HUES48 (cell line): ENCODE measurements at regions not wholly inside any gene's neighbourhood (a gene's known extent, or its start where the extent isn't known, plus 50 kb on each side); places are given as distances from the start of the nearest gene placed in this dataset.

Source experiments
- H3K27ac ChIP-seq: one replicate; pipeline ENCODE4 v1.7.0; 2013; ENCODE audit warnings: low read depth, low read length, inconsistent platforms
- H3K27me3 ChIP-seq: 2 replicates; pipeline ENCODE4 v1.6.1; 2013; ENCODE audit warnings: mild to moderate bottlenecking, low read length; ENCODE audit not compliant: control insufficient read depth, insufficient read depth
- H3K36me3 ChIP-seq: 2 replicates; pipeline ENCODE4 v1.6.1; 2013; ENCODE audit warnings: low read length; ENCODE audit not compliant: control insufficient read depth, insufficient read depth
- H3K4me1 ChIP-seq: 2 replicates; pipeline ENCODE4 v1.6.1; 2013; ENCODE audit warnings: mild to moderate bottlenecking, low read length; ENCODE audit not compliant: control insufficient read depth, insufficient read depth
- H3K4me3 ChIP-seq: 2 replicates; pipeline ENCODE4 v1.5.1; 2013; ENCODE audit warnings: mild to moderate bottlenecking, low read depth, low read length
- H3K9ac ChIP-seq: 2 replicates; pipeline ENCODE4 v1.6.1; 2013; ENCODE audit warnings: mild to moderate bottlenecking, low read depth, low read length, moderate library complexity
- H3K9me3 ChIP-seq: 2 replicates; pipeline ENCODE4 v1.6.1; 2013; ENCODE audit warnings: low read length; ENCODE audit not compliant: control insufficient read depth, insufficient read depth

GRCh38 chr2:163191372-163191771, 352.8 kb upstream of the KCNH7 start:
- no peak overlapping the region for H3K9ac ChIP-seq
- no peak overlapping the region for H3K27ac ChIP-seq
- H3K27me3 ChIP-seq = no peaks in the 10 kb centered on the region
- H3K4me1 ChIP-seq = peaks cover 15% of the 10 kb centered on the region
- no peaks in the 10 kb centered on the region for H3K9me3 ChIP-seq
- no peaks in the 10 kb centered on the region for H3K36me3 ChIP-seq
- no peak overlapping the region for H3K4me3 ChIP-seq

GRCh38 chr2:163187995-163188655, 349.6 kb upstream of the KCNH7 start:
- Histone ChIP-seq H3K36me3 (no peaks in the 10 kb centered on the region), H3K4me1 (peaks cover 15% of the 10 kb centered on the region), H3K9ac (no peak overlapping the region), H3K4me3 (no peak overlapping the region), H3K27me3 (no peaks in the 10 kb centered on the region), H3K9me3 (no peaks in the 10 kb centered on the region), H3K27ac (no peak overlapping the region)

- Histone ChIP-seq H3K4me1 (peaks cover 15% of the 10 kb centered on the region), H3K27me3 (no peaks in the 10 kb centered on the region), H3K9me3 (no peaks in the 10 kb centered on the region), H3K27ac (no peak overlapping the region), H3K4me3 (no peak overlapping the region), H3K9ac (no peak overlapping the region), H3K36me3 (no peaks in the 10 kb centered on the region)
These were observed 348.6 kb upstream of the KCNH7 start for GRCh38 chr2:163187119-163187518.

GRCh38 chr2:163185160-163185559, 346.6 kb upstream of the KCNH7 start:
- Histone ChIP-seq H3K27ac (no peak overlapping the region), H3K9me3 (no peaks in the 10 kb centered on the region), H3K27me3 (no peaks in the 10 kb centered on the region), H3K4me1 (peaks cover 15% of the 10 kb centered on the region), H3K4me3 (no peak overlapping the region), H3K9ac (no peak overlapping the region), H3K36me3 (no peaks in the 10 kb centered on the region)

- H3K27me3 ChIP-seq = no peaks in the 10 kb centered on the region
These were observed 344.3 kb upstream of the KCNH7 start for GRCh38 chr2:163182764-163183354.

GRCh38 chr2:163177592-163177991, 339.0 kb upstream of the KCNH7 start:
- Histone ChIP-seq H3K36me3 (no peaks in the 10 kb centered on the region), H3K9ac (no peak overlapping the region), H3K9me3 (no peaks in the 10 kb centered on the region), H3K4me1 (no peaks in the 10 kb centered on the region), H3K27ac (no peak overlapping the region), H3K4me3 (no peak overlapping the region), H3K27me3 (peaks cover 12% of the 10 kb centered on the region)

More at GRCh38 chr2:163182764-163183354, 344.3 kb upstream of the KCNH7 start:
- Histone ChIP-seq H3K4me1 (peaks cover 10% of the 10 kb centered on the region), H3K9ac (no peak overlapping the region), H3K4me3 (no peak overlapping the region), H3K36me3 (no peaks in the 10 kb centered on the region), H3K27ac (no peak overlapping the region), H3K9me3 (no peaks in the 10 kb centered on the region)

GRCh38 chr2:163175294-163175693, 336.7 kb upstream of the KCNH7 start:
- Histone ChIP-seq H3K27me3 (peaks cover 33% of the 10 kb centered on the region), H3K4me3 (no peak overlapping the region), H3K9me3 (no peaks in the 10 kb centered on the region), H3K27ac (no peak overlapping the region), H3K4me1 (0 out of 2 replicates have a peak, but pooled peaks cover 2% of the 10 kb centered on the region), H3K9ac (no peak overlapping the region), H3K36me3 (no peaks in the 10 kb centered on the region)

GRCh38 chr2:163173591-163173990, 335.0 kb upstream of the KCNH7 start:
- Histone ChIP-seq H3K4me1 (0 out of 2 replicates have a peak, but pooled peaks cover 2% of the 10 kb centered on the region), H3K27me3 (peaks cover 33% of the 10 kb centered on the region), H3K9me3 (no peaks in the 10 kb centered on the region), H3K27ac (no peak overlapping the region), H3K36me3 (no peaks in the 10 kb centered on the region), H3K9ac (no peak overlapping the region), H3K4me3 (no peak overlapping the region)

- Histone ChIP-seq H3K9me3 (no peaks in the 10 kb centered on the region), H3K9ac (no peak overlapping the region), H3K4me3 (no peak overlapping the region), H3K4me1 (0 out of 2 replicates have a peak, but pooled peaks cover 2% of the 10 kb centered on the region), H3K36me3 (no peaks in the 10 kb centered on the region), H3K27me3 (peaks cover 33% of the 10 kb centered on the region), H3K27ac (no peak overlapping the region)
These were observed 333.4 kb upstream of the KCNH7 start for GRCh38 chr2:163171786-163172530.

GRCh38 chr2:163157891-163158496, 319.4 kb upstream of the KCNH7 start:
- Histone ChIP-seq H3K36me3 (no peaks in the 10 kb centered on the region), H3K4me1 (no peaks in the 10 kb centered on the region), H3K9me3 (no peaks in the 10 kb centered on the region), H3K9ac (no peak overlapping the region), H3K27me3 (no peaks in the 10 kb centered on the region), H3K4me3 (no peak overlapping the region), H3K27ac (no peak overlapping the region)

- Histone ChIP-seq H3K27me3 (no peaks in the 10 kb centered on the region), H3K9me3 (no peaks in the 10 kb centered on the region), H3K4me1 (no peaks in the 10 kb centered on the region), H3K9ac (no peak overlapping the region), H3K36me3 (no peaks in the 10 kb centered on the region), H3K27ac (no peak overlapping the region), H3K4me3 (no peak overlapping the region)
These were observed 318.8 kb upstream of the KCNH7 start for GRCh38 chr2:163157411-163157810.
